NCI-H146 (cell line): ENCODE measurements at regions not wholly inside any gene's neighbourhood (a gene's known extent, or its start where the extent isn't known, plus 50 kb on each side); places are given as distances from the start of the nearest gene placed in this dataset.
"Not testable (repeated sequence)": the region's sequence is repeated elsewhere in the genome, so short reads cannot be mapped to it uniquely, and the experiment has no call there.

Experiments used
- DNase-seq: peaks from one replicate; lab custom pipeline; 2025; lab: John Stamatoyannopoulos, UW

DNA sequence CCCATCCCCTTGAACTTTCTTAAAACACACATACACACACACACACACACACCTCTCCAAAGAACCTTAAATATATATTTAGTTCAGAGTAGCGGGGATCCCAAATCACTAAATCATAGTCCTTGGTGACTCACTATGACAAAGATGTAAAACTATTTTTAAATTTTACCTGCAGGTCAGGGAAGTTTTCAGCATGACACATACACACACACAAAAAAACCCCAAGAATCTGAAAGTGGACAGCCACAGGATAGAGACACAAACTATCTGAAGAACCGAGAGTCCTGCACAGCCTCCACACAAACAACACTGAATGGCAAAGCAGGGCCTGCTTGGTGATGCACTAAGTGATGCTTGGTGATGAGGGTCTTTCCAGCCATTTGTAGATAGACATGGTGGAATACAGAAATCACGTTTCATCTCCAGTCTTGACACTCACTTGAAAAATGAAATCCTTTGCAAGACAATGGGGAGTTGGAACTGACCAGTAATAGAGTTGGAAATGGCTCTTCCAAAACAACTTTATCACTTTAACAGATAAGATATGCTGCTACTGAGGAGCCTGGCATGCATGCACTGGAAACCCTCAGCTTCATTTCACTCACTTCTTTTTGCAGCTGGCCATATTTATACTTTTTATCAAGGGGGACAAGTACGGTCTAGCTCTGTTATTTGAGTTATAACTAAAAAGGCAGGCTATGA, 307.3 kb downstream of the RAPGEF2 start:
- DNase-seq = no peak

DNA sequence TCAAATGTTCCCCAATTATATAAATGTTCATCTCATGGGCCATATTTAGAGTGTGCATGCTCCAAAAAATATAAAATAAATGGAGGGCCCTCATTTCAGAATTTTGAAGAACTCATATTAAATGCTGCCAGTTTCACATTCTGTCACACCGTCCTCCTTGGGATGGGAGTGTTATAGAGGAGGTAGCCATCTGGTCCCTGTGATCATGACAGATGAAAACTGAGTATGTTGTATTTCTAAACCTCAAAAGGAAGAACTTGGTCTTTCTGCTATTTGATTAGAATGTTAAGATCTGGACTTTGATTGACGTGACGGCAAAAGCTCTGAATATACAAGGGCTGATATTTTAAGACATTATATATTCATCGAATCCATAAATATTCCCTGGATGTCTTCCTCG, 308.0 kb downstream of the RAPGEF2 start:
- no peak for DNase-seq

DNA sequence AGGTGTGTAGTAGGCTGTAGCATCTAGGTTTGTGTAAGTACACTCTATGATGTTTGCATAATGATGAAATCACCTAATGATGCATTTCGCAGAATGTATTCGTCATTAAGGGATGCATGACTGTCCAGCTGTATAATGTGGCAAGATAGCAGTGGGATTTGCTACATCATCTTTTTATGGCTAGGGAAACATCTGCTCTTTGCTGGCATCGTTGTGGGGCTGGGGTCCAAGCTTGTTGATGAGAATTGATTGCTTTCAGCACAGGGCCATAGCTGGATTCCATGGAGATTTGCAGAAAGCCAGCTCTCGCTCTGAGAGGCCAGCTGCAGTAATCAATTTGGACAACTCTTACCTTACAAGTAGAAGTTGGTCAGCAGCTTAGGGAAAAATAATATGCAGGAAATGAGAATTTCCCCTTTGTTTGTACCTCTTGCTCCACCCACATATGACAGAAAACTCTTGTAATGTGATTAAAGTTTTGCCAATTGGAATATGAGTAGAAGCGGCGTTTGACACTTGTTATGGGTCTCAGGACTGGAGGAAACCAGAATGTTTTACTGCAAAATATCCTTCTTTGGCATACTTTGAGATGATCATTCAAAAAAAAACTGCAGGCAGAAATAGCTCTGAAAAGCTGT, 310.5 kb downstream of the RAPGEF2 start:
- DNase-seq = no peak

GRCh38 chr4:159414305-159414704, 311.4 kb downstream of the RAPGEF2 start:
- DNase-seq = no peak

DNA sequence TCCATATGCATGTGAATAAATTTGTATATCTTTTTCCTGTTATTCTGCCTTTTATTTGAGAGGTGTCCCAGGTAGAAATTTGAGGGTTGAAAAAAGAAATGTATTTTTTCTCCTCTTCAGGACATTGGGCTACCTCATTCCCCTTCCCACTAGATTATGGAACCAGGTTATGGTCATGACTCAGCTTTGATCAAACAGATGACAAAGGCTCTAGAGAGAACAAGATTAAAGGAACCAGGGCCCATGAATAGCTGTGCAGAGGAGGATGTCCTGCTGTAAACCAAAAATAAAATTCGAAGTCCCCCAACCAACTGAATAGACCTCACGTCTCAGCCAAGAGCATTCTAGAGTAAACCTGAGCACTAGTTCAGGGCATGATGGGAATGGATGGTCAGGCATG, 313.2 kb downstream of the RAPGEF2 start:
- no peak for DNase-seq

GRCh38 chr4:159416996-159417395, 314.1 kb downstream of the RAPGEF2 start:
- DNase-seq = no peak

- DNase-seq = no peak
Observed at GRCh38 chr4:159420162-159421057, 317.5 kb downstream of the RAPGEF2 start.

- not testable (repeated sequence) for DNase-seq
Observed at GRCh38 chr4:159421058-159421419, 318.2 kb downstream of the RAPGEF2 start.

DNA sequence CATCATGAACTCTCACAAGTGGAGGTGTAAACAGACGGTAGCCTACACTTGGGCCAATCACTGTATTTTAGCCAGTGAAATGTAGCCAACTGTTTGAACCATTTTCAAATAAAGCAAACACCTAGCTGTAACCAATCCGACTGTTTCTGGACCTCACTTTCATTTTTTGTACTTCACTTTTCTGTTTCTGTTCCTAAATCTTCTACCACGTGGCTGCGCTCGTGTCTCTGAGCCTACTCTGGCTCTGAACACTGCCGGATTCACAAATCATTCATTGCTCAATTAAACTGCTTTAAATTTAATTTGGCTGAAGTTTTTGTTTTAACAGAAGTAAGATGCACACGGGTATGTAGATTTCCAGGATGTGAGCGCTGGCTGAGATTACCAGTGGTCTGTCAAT, 319.1 kb downstream of the RAPGEF2 start:
- no peak for DNase-seq

DNA sequence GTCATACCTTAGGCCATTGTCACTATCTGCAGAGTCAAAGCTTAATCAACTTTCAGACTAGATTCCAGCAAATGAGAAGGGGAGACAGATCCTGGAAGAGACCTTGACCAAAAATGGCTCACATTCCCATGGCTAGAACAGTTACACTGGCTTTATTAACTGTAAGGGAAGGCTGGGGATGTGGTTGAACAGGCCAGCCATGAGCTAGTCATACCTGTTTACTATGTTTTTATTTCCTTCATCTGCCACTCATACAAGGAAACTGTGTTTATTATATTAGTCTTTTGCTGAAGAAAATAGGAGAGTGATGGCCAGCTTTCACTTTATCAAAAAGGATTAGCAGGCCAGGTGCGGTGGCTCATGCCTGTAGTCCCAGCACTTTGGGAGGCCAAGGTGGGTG, 319.7 kb downstream of the RAPGEF2 start:
- DNase-seq = no peak

- DNase-seq = no peak
Observed at GRCh38 chr4:159425737-159426305, 322.9 kb downstream of the RAPGEF2 start.

GRCh38 chr4:159428293-159428692, 325.4 kb downstream of the RAPGEF2 start:
- no peak for DNase-seq

GRCh38 chr4:159428975-159429692, 326.3 kb downstream of the RAPGEF2 start:
- DNase-seq = no peak

DNA sequence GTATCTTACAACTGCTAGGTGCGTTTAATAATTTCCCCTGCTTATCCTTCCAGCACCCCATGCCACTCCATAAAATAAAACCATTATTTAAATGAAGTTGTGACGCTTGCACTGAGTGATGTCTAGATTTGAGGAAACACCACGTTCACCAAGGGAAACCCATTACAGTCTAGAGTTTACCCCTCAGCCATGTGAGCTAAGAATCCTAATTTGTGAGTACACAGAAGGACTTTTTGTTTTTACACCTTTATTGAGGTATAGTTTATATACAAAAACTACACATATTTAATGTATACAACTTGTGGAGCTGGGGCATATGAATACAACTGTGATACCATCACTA, 326.8 kb downstream of the RAPGEF2 start:
- DNase-seq = no peak

GRCh38 chr4:159430896-159431295, 328.0 kb downstream of the RAPGEF2 start:
- no peak for DNase-seq

DNA sequence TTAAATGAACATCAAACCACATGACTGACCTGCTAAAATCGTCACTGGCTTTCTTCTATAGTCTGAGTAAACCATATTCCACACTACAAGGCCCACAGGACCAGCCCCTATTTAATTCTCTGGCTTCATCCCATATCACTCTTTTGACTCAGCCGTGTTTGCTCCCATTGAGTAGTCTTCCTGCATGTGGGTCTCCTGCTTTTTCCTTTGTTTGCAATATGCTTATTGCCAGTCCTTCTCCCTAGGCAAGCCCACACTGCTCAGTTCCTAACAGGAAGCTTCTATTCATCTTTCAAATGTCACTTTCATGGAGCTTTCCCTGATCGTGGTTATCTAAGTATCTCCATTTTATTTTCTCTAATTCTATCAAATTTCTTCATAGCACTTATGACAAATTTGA, 329.6 kb downstream of the RAPGEF2 start:
- DNase-seq = no peak

DNA sequence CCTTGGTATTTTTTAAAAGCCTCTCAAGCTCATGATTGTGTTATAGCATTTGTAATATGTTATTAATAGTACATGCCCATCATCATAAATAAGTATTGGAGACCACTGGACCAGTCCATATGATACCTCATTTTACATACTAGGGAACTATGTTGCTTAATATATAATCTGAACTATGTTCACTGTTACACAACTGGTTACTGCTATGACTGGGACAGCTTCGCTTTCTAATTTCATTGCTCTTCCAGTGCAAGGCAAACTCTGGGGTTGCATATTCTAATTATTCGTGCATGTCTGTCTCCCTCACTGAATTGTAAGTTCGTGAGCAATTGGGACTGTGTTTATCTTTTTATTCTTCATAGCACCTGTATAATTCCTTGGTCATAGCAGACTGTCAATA, 330.5 kb downstream of the RAPGEF2 start:
- no peak for DNase-seq

- no peak for DNase-seq
Observed at GRCh38 chr4:159434114-159434870, 331.4 kb downstream of the RAPGEF2 start.

GRCh38 chr4:159434871-159435241, 332.0 kb downstream of the RAPGEF2 start:
- no peak for DNase-seq

DNA sequence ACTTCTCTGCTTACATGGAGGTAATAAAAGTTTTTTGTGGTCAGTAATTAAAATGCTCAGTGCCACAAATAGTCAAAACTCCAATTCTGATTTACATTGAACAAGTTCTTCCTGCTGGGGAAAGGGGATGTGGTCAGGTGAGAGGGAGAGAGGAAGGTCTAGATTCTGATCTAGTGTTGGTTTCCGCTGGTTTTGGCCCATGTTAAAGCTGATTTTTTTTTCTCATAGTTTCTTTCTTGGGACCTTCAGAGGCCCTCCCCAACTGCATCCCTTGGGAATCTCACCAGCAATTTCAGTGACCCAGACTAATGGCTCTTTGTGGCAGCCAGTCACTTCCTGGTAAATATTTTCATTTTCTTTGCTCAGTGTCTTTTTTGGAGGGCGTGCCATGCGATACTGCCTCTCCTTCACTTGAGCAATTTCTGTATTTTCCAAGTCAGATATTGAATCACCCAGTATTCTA, 332.7 kb downstream of the RAPGEF2 start:
- no peak for DNase-seq

DNA sequence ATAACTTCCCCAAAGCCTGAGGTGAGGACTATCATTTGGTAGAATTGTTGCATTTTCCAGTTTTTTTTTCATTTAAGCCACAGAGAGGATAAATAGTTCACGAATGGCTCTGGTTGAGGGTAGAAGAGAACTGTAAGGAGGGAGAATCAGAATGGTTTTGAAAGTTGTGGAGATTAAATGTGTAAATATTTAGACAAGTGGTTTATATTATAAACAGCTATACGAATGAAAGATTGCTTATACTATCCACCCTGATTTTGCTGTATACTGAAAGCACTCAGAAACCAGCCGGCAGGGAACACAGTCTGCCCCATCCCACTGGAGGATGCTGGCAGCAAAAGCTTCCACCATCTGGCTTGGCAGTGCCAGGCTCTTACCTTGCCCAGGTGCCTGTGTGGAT, 341.1 kb downstream of the RAPGEF2 start:
- DNase-seq = no peak
